Endothelial cell of umbilical vein (primary cell): ENCODE measurements at regions not wholly inside any gene's neighbourhood (a gene's known extent, or its start where the extent isn't known, plus 50 kb on each side); places are given as distances from the start of the nearest gene placed in this dataset.
"Not testable (repeated sequence)": the region's sequence is repeated elsewhere in the genome, so short reads cannot be mapped to it uniquely, and the experiment has no call there.

Source experiments
- EZH2 ChIP-seq: IDR thresholded peaks from 2 replicates; pipeline ENCODE4 v1.6.1; 2012; ENCODE audit warnings: borderline replicate concordance, low read depth, mild to moderate bottlenecking, moderate library complexity, low read length, inconsistent platforms; ENCODE audit not compliant: severe bottlenecking
- POLR2A ChIP-seq: IDR thresholded peaks from 2 replicates; pipeline ENCODE4 v1.6.1; 2012; ENCODE audit warnings: low read depth, mild to moderate bottlenecking, control low read depth, low read length
- POLR2AphosphoS5 ChIP-seq: IDR thresholded peaks from 2 replicates; pipeline ENCODE4 v1.6.1; 2012; ENCODE audit warnings: low read depth, mild to moderate bottlenecking, control low read depth, low read length, moderate library complexity; ENCODE audit not compliant: insufficient read depth
- TF ChIP-seq, protein P1 (sequence below), 2 donors: IDR thresholded peaks; 1 replicate in 1 of 2; 2 replicates in 1 of 2; pipeline ENCODE4 v1.5.1; 2011; ENCODE audit warnings: low read length in 2 of 2, mild to moderate bottlenecking in 2 of 2, moderate library complexity in 2 of 2, control low read depth in 1 of 2, inconsistent platforms in 1 of 2, low read depth in 1 of 2; ENCODE audit not compliant: insufficient read depth in 1 of 2; ENCODE audit errors: extremely low read depth in 1 of 2
- TF ChIP-seq, protein P2 (sequence below): IDR thresholded peaks from 2 replicates; pipeline ENCODE4 v1.6.1; 2011; ENCODE audit not compliant: insufficient read depth, insufficient read length

DNA sequence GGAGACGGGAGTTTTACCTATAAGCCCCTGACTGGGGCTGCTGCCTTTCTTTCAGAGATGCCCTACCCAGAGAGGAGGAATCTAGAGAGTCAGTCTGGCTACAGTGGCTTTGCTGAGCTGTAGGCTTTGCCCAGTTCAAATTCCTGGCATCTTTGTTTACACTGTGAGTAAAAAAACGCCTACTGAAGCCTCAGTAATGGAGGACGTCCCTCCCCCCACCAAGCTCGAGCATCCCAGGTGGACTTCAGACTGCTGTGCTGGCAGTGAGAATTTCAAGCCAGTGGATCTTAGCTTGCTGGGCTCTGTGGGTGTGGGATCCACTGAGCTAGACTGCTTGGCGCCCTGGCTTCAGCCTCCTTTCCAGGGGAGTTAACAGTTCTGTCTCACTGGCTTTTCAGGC is 237.1 kb upstream of the NT5E start:
- not testable (repeated sequence) for TF ChIP-seq EZH2, POLR2A, POLR2AphosphoS5
- TF ChIP-seq, protein P1, sequence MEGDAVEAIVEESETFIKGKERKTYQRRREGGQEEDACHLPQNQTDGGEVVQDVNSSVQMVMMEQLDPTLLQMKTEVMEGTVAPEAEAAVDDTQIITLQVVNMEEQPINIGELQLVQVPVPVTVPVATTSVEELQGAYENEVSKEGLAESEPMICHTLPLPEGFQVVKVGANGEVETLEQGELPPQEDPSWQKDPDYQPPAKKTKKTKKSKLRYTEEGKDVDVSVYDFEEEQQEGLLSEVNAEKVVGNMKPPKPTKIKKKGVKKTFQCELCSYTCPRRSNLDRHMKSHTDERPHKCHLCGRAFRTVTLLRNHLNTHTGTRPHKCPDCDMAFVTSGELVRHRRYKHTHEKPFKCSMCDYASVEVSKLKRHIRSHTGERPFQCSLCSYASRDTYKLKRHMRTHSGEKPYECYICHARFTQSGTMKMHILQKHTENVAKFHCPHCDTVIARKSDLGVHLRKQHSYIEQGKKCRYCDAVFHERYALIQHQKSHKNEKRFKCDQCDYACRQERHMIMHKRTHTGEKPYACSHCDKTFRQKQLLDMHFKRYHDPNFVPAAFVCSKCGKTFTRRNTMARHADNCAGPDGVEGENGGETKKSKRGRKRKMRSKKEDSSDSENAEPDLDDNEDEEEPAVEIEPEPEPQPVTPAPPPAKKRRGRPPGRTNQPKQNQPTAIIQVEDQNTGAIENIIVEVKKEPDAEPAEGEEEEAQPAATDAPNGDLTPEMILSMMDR (IDR thresholded peaks at IDR 0.05; ENCODE audit: extremely low read depth in 1 of 2, insufficient read depth in 1 of 2, low read depth in 1 of 2, low read length in 2 of 2), result not testable (repeated sequence)
- TF ChIP-seq, protein P2, sequence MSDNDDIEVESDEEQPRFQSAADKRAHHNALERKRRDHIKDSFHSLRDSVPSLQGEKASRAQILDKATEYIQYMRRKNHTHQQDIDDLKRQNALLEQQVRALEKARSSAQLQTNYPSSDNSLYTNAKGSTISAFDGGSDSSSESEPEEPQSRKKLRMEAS, result not testable (repeated sequence)
